ENCODE measurements at regions not wholly inside any gene's neighbourhood (a gene's known extent, or its start where the extent isn't known, plus 50 kb on each side); places are given as distances from the start of the nearest gene placed in this dataset.

DNA sequence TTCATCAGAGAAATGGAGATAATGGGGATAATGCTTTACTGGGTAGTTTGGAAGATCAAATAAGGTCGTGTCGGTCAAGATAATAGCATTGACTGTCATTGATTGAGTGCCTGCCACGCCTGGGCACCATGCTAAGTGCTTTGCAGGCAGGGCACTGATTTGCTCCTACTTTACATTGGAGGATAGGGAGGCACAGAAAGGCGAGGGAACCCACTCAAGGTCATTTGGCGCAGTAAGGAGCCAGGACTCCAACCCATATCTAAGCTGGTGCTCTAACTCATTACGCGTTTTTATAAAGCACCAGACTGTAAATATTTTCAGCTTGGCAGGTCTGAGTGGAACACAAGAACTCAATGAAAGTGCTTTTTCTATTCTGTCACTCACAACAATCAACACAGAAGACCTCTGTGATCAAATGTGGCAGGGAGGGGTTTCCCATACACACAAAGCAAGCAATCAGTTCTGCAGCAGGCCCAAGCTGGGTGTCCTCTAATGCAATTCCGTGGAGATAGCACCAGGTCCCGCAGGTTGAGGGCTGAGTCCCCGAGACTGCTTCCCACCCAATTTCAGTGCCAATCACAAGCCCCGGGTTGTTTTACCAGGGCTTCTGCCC is 373.6 kb downstream of the CDH26 start:
- no peaks in the 10 kb centered on the region for H3K27me3 ChIP-seq (ENCODE audit: insufficient read depth)
- H3K4me1 ChIP-seq (ENCODE audit: control insufficient read depth in 1 of 2, insufficient read depth in 2 of 2, low read depth in 1 of 2, low read length in 1 of 2): no peaks in the 10 kb centered on the region
- TF ChIP-seq SIN3A (IDR thresholded peaks at IDR 0.05; ENCODE audit: borderline replicate concordance, low read depth, low read length) (no peak), GABPA (IDR thresholded peaks at IDR 0.05; ENCODE audit: low read depth) (no peak), NRF1 (IDR thresholded peaks at IDR 0.05; ENCODE audit: low read depth, low read length) (no peak), FOXJ3 (CRISPR knock-in tag; IDR thresholded peaks at IDR 0.05) (no peak), RXRA (IDR thresholded peaks at IDR 0.05; ENCODE audit: borderline replicate concordance, low read depth) (no peak), FOXM1 (IDR thresholded peaks at IDR 0.05; ENCODE audit: low read depth) (no peak), TCF12 (IDR thresholded peaks at IDR 0.05) (no peak), SMC3 (IDR thresholded peaks at IDR 0.05; ENCODE audit: low read depth, low read length) (no peak)
- TF ChIP-seq, protein P1, sequence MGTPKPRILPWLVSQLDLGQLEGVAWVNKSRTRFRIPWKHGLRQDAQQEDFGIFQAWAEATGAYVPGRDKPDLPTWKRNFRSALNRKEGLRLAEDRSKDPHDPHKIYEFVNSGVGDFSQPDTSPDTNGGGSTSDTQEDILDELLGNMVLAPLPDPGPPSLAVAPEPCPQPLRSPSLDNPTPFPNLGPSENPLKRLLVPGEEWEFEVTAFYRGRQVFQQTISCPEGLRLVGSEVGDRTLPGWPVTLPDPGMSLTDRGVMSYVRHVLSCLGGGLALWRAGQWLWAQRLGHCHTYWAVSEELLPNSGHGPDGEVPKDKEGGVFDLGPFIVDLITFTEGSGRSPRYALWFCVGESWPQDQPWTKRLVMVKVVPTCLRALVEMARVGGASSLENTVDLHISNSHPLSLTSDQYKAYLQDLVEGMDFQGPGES (IDR thresholded peaks at IDR 0.05; ENCODE audit: low read depth, low read length): no peak
- TF ChIP-seq, protein P2, sequence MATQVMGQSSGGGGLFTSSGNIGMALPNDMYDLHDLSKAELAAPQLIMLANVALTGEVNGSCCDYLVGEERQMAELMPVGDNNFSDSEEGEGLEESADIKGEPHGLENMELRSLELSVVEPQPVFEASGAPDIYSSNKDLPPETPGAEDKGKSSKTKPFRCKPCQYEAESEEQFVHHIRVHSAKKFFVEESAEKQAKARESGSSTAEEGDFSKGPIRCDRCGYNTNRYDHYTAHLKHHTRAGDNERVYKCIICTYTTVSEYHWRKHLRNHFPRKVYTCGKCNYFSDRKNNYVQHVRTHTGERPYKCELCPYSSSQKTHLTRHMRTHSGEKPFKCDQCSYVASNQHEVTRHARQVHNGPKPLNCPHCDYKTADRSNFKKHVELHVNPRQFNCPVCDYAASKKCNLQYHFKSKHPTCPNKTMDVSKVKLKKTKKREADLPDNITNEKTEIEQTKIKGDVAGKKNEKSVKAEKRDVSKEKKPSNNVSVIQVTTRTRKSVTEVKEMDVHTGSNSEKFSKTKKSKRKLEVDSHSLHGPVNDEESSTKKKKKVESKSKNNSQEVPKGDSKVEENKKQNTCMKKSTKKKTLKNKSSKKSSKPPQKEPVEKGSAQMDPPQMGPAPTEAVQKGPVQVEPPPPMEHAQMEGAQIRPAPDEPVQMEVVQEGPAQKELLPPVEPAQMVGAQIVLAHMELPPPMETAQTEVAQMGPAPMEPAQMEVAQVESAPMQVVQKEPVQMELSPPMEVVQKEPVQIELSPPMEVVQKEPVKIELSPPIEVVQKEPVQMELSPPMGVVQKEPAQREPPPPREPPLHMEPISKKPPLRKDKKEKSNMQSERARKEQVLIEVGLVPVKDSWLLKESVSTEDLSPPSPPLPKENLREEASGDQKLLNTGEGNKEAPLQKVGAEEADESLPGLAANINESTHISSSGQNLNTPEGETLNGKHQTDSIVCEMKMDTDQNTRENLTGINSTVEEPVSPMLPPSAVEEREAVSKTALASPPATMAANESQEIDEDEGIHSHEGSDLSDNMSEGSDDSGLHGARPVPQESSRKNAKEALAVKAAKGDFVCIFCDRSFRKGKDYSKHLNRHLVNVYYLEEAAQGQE (IDR thresholded peaks at IDR 0.05; ENCODE audit: low read depth, low read length): no peak
- TF ChIP-seq, protein P3, sequence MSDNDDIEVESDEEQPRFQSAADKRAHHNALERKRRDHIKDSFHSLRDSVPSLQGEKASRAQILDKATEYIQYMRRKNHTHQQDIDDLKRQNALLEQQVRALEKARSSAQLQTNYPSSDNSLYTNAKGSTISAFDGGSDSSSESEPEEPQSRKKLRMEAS (IDR thresholded peaks at IDR 0.05; ENCODE audit: low read depth): no peak
- no peaks in the 10 kb centered on the region for H3K79me2 ChIP-seq (ENCODE audit: insufficient read depth)
- no peak overlapping the region for H3K4me2 ChIP-seq
- H4K20me1 ChIP-seq (ENCODE audit: insufficient read depth): no peaks in the 10 kb centered on the region
- 35% methylated on average over 11 of the region's 11 CpGs for WGBS (ENCODE audit: low lambda C conversion rate)
- DNase-seq: no peak
- H3F3A ChIP-seq (replicated peaks; ENCODE audit: insufficient read depth): no peaks in the 10 kb centered on the region
- no peak overlapping the region for H2AFZ ChIP-seq (ENCODE audit: low read depth)
- ChIA-PET CTCF (no interaction called here), POLR2A (no interaction called here)
- H3K4me3 ChIP-seq (ENCODE audit: low read depth in 2 of 2, low read length in 1 of 2): no peak overlapping the region
- no peaks in the 10 kb centered on the region for H3K9me3 ChIP-seq
- H3K27ac ChIP-seq (ENCODE audit: low read depth in 2 of 2, low read length in 1 of 2): no peak overlapping the region
- H3K9ac ChIP-seq: no peak overlapping the region
- no peaks in the 10 kb centered on the region for H3K9me2 ChIP-seq
- no peaks in the 10 kb centered on the region for H3K36me3 ChIP-seq (replicated peaks in 1 of 2; ENCODE audit: control insufficient read depth in 1 of 2, insufficient read depth in 2 of 2, low read length in 1 of 2)

DNA sequence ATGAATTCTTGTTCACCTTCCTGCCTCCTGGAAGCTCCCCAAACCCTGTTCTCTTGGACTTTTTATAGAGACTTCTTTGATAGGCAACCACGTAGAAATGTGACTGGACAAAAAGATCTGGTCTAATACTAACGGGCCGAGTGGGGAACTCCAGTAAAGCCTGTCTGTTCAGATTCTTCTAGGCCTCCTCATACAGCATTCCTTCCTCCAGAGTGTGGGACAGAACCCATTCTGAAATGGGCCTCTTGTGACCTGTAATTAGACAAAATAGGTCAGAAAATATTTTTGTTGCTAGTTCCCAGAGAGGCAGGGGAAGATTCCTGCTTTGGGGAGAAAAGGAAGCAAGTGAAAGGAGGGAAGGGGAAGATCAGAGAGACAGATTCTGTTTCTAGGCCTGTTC is 374.3 kb downstream of the CDH26 start:
- CTCF ChIA-PET: no interaction called here
- 11% methylated on average over 3 of the region's 3 CpGs for WGBS (ENCODE audit: low lambda C conversion rate)
- no peak overlapping the region for H3K9ac ChIP-seq
- no peaks in the 10 kb centered on the region for H3K9me2 ChIP-seq
- H3K36me3 ChIP-seq (replicated peaks in 1 of 2; ENCODE audit: control insufficient read depth in 1 of 2, insufficient read depth in 2 of 2, low read length in 1 of 2): no peaks in the 10 kb centered on the region
- H3K27me3 ChIP-seq (ENCODE audit: insufficient read depth): no peaks in the 10 kb centered on the region
- no peak overlapping the region for H3K4me3 ChIP-seq (ENCODE audit: low read depth in 2 of 2, low read length in 1 of 2)
- H3K4me1 ChIP-seq (ENCODE audit: control insufficient read depth in 1 of 2, insufficient read depth in 2 of 2, low read depth in 1 of 2, low read length in 1 of 2): no peaks in the 10 kb centered on the region
- TF ChIP-seq TCF12 (IDR thresholded peaks at IDR 0.05) (no peak), YY1 (IDR thresholded peaks at IDR 0.05; ENCODE audit: low read depth) (no peak), GATA2 (CRISPR knock-in tag; IDR thresholded peaks at IDR 0.05) (no peak), JUND (IDR thresholded peaks at IDR 0.05) (no peak), FOXJ3 (CRISPR knock-in tag; IDR thresholded peaks at IDR 0.05) (no peak), FOSL2 (IDR thresholded peaks at IDR 0.05; ENCODE audit: borderline replicate concordance, low read depth) (no peak)
- TF ChIP-seq, protein P2 (IDR thresholded peaks at IDR 0.05; ENCODE audit: low read depth, low read length): no peak
- no peak overlapping the region for H3K4me2 ChIP-seq
- H3K27ac ChIP-seq (ENCODE audit: low read depth in 2 of 2, low read length in 1 of 2): no peak overlapping the region
- H3K9me3 ChIP-seq: no peaks in the 10 kb centered on the region
- no peaks in the 10 kb centered on the region for H3F3A ChIP-seq (replicated peaks; ENCODE audit: insufficient read depth)
- H2AFZ ChIP-seq (ENCODE audit: low read depth): no peak overlapping the region
- POLR2A ChIA-PET: no interaction called here
- H4K20me1 ChIP-seq (ENCODE audit: insufficient read depth): no peaks in the 10 kb centered on the region
- DNase-seq: no peak
- H3K79me2 ChIP-seq (ENCODE audit: insufficient read depth): no peaks in the 10 kb centered on the region

All from SK-N-SH (cell line).